8988T (cell line): ENCODE measurements at regions not wholly inside any gene's neighbourhood (a gene's known extent, or its start where the extent isn't known, plus 50 kb on each side); places are given as distances from the start of the nearest gene placed in this dataset.

Experiments
- DNase-seq: peaks from one replicate; pipeline ENCODE4 v3.0.0; 2011

- DNase-seq, result no peak
These were observed 95.9 kb upstream of the KLHL25 start for GRCh38 chr15:85890620-85890980.

GRCh38 chr15:85891470-85891869 is 96.7 kb upstream of the KLHL25 start:
- DNase-seq, result no peak

GRCh38 chr15:85892232-85892631 is 97.5 kb upstream of the KLHL25 start:
- DNase-seq, result no peak

GRCh38 chr15:85897207-85897894 is 102.6 kb upstream of the KLHL25 start:
- no peak for DNase-seq

- no peak for DNase-seq
These were observed 103.4 kb upstream of the KLHL25 start for GRCh38 chr15:85897895-85898717.

GRCh38 chr15:85899927-85900326 is 105.2 kb upstream of the KLHL25 start:
- no peak for DNase-seq

- DNase-seq, result no peak
These were observed 111.2 kb upstream of the KLHL25 start for GRCh38 chr15:85905751-85906450.

GRCh38 chr15:85906640-85907039 is 111.9 kb upstream of the KLHL25 start:
- no peak for DNase-seq

GRCh38 chr15:85910834-85911233 is 116.1 kb upstream of the KLHL25 start:
- no peak for DNase-seq

GRCh38 chr15:85913461-85913860 is 118.7 kb upstream of the KLHL25 start:
- no peak for DNase-seq

GRCh38 chr15:85920956-85921355 is 126.2 kb upstream of the KLHL25 start:
- DNase-seq, result no peak

GRCh38 chr15:85924088-85924487 is 129.4 kb upstream of the KLHL25 start:
- DNase-seq, result no peak

GRCh38 chr15:85925649-85926237 is 131.0 kb upstream of the KLHL25 start:
- DNase-seq, result no peak

GRCh38 chr15:85926834-85927233 is 132.1 kb upstream of the KLHL25 start:
- DNase-seq, result no peak

GRCh38 chr15:85927931-85928537 is 133.3 kb upstream of the KLHL25 start:
- no peak for DNase-seq

GRCh38 chr15:85929786-85930185 is 135.1 kb upstream of the KLHL25 start:
- no peak for DNase-seq

GRCh38 chr15:85932391-85932790 is 137.7 kb upstream of the KLHL25 start:
- no peak for DNase-seq

GRCh38 chr15:85934691-85935090 is 140.0 kb upstream of the KLHL25 start:
- DNase-seq, result no peak

GRCh38 chr15:85935182-85935581 is 140.5 kb upstream of the KLHL25 start:
- no peak for DNase-seq

- DNase-seq, result no peak
These were observed 142.0 kb upstream of the AGBL1 start for GRCh38 chr15:85937661-85938060.

GRCh38 chr15:85941186-85941855 is 138.3 kb upstream of the AGBL1 start:
- no peak for DNase-seq

- DNase-seq, result no peak
These were observed 137.0 kb upstream of the AGBL1 start for GRCh38 chr15:85942632-85943031.
